Activated gamma-delta T cell treated with anti-CD3 and anti-CD28 coated beads, Interleukin-2, amount 50 U/mL, for 16 hours (primary cell): ENCODE measurements at regions not wholly inside any gene's neighbourhood (a gene's known extent, or its start where the extent isn't known, plus 50 kb on each side); places are given as distances from the start of the nearest gene placed in this dataset.
"Not testable (repeated sequence)": the region's sequence is repeated elsewhere in the genome, so short reads cannot be mapped to it uniquely, and the experiment has no call there.

Experiments used
- DNase-seq: peaks from one replicate; pipeline ENCODE4 v3.0.0-alpha.2; 2020; ENCODE audit warnings: low read depth

GRCh38 chr14:97946641-97947040, 1149.5 kb downstream of the VRK1 start:
- DNase-seq, result no peak

GRCh38 chr14:97948841-97949240, 1151.7 kb downstream of the VRK1 start:
- DNase-seq, result no peak

GRCh38 chr14:97956581-97957340, 1159.6 kb downstream of the VRK1 start:
- no peak for DNase-seq

GRCh38 chr14:97959251-97959650, 1162.1 kb downstream of the VRK1 start:
- no peak for DNase-seq

GRCh38 chr14:97960436-97960835, 1163.3 kb downstream of the VRK1 start:
- DNase-seq, result no peak

GRCh38 chr14:97970222-97970621, 1173.0 kb downstream of the VRK1 start:
- DNase-seq, result no peak

- no peak for DNase-seq
These were observed 1178.0 kb downstream of the VRK1 start for GRCh38 chr14:97975216-97975615.

- DNase-seq, result no peak
These were observed 1178.8 kb downstream of the VRK1 start for GRCh38 chr14:97975962-97976361.

GRCh38 chr14:97976861-97977260, 1179.7 kb downstream of the VRK1 start:
- DNase-seq, result no peak

- DNase-seq, result peak; percentile 54
These were observed 1180.6 kb downstream of the VRK1 start for GRCh38 chr14:97977651-97978261.

- peak; percentile 50 for DNase-seq
These were observed 1181.2 kb downstream of the VRK1 start for GRCh38 chr14:97978341-97978740.

GRCh38 chr14:97993508-97994019, 1196.4 kb downstream of the VRK1 start:
- DNase-seq, result no peak

GRCh38 chr14:97994020-97994531, 1196.9 kb downstream of the VRK1 start:
- no peak for DNase-seq

GRCh38 chr14:97995038-97995437, 1197.9 kb downstream of the VRK1 start:
- DNase-seq, result no peak

GRCh38 chr14:97995531-97995930, 1198.3 kb downstream of the VRK1 start:
- DNase-seq, result no peak

- DNase-seq, result no peak
These were observed 1208.8 kb downstream of the VRK1 start for GRCh38 chr14:98006008-98006407.

GRCh38 chr14:98008381-98009113, 1211.4 kb downstream of the VRK1 start:
- no peak for DNase-seq

GRCh38 chr14:98009177-98009576, 1212.0 kb downstream of the VRK1 start:
- not testable (repeated sequence) for DNase-seq

- DNase-seq, result no peak
These were observed 1213.6 kb downstream of the VRK1 start for GRCh38 chr14:98010784-98011183.

GRCh38 chr14:98014851-98015615, 1217.9 kb downstream of the VRK1 start:
- DNase-seq, result no peak

GRCh38 chr14:98015921-98016320, 1218.7 kb downstream of the VRK1 start:
- no peak for DNase-seq

- no peak for DNase-seq
These were observed 1221.4 kb downstream of the VRK1 start for GRCh38 chr14:98018628-98019027.
